ENCODE measurements at regions not wholly inside any gene's neighbourhood (a gene's known extent, or its start where the extent isn't known, plus 50 kb on each side); places are given as distances from the start of the nearest gene placed in this dataset.
"Not testable (repeated sequence)": the region's sequence is repeated elsewhere in the genome, so short reads cannot be mapped to it uniquely, and the experiment has no call there.

- no peak for DNase-seq (ENCODE audit: low spot score)
Observed at GRCh38 chr9:111276431-111277128, 53.4 kb downstream of the OR2K2 start.

- DNase-seq (ENCODE audit: low spot score), result no peak
Observed at GRCh38 chr9:111274737-111275136, 55.3 kb downstream of the OR2K2 start.

GRCh38 chr9:111272581-111272980 lies 57.4 kb downstream of the OR2K2 start:
- DNase-seq (ENCODE audit: low spot score), result no peak

- DNase-seq (ENCODE audit: low spot score), result no peak
Observed at GRCh38 chr9:111271481-111272080, 58.4 kb downstream of the OR2K2 start.

- DNase-seq (ENCODE audit: low spot score), result no peak
Observed at GRCh38 chr9:111271047-111271446, 59.0 kb downstream of the OR2K2 start.

- not testable (repeated sequence) for DNase-seq (ENCODE audit: low spot score)
Observed at GRCh38 chr9:111266024-111266423, 64.0 kb downstream of the OR2K2 start.

- no peak for DNase-seq (ENCODE audit: low spot score)
Observed at GRCh38 chr9:111263116-111263515, 66.9 kb downstream of the OR2K2 start.

GRCh38 chr9:111258875-111259271 lies 71.2 kb downstream of the OR2K2 start:
- DNase-seq (ENCODE audit: low spot score), result no peak

GRCh38 chr9:111258209-111258874 lies 71.7 kb downstream of the OR2K2 start:
- DNase-seq (ENCODE audit: low spot score), result no peak

- DNase-seq (ENCODE audit: low spot score), result no peak
Observed at GRCh38 chr9:111253742-111254437, 76.1 kb downstream of the OR2K2 start.

- no peak for DNase-seq (ENCODE audit: low spot score)
Observed at GRCh38 chr9:111250875-111251842, 78.9 kb downstream of the OR2K2 start.

GRCh38 chr9:111237447-111237846 lies 92.6 kb downstream of the OR2K2 start:
- DNase-seq (ENCODE audit: low spot score), result no peak

GRCh38 chr9:111236332-111236731 lies 93.7 kb downstream of the OR2K2 start:
- no peak for DNase-seq (ENCODE audit: low spot score)

- no peak for DNase-seq (ENCODE audit: low spot score)
Observed at GRCh38 chr9:111233963-111234362, 96.1 kb downstream of the OR2K2 start.

GRCh38 chr9:111232997-111233790 lies 96.8 kb downstream of the OR2K2 start:
- peak; percentile 85 for DNase-seq (ENCODE audit: low spot score)

- no peak for DNase-seq (ENCODE audit: low spot score)
Observed at GRCh38 chr9:111231801-111232580, 98.0 kb downstream of the OR2K2 start.

GRCh38 chr9:111222757-111223156 lies 107.3 kb downstream of the OR2K2 start:
- no peak for DNase-seq (ENCODE audit: low spot score)

GRCh38 chr9:111212874-111213273 lies 117.2 kb downstream of the OR2K2 start:
- DNase-seq (ENCODE audit: low spot score), result no peak

GRCh38 chr9:111198936-111199335 lies 131.1 kb downstream of the OR2K2 start:
- no peak for DNase-seq (ENCODE audit: low spot score)

- DNase-seq (ENCODE audit: low spot score), result no peak
Observed at GRCh38 chr9:111197256-111197655, 132.8 kb downstream of the OR2K2 start.

Data from left forelimb (tissue), 1 donor.